HCT116 (cell line): ENCODE measurements at regions not wholly inside any gene's neighbourhood (a gene's known extent, or its start where the extent isn't known, plus 50 kb on each side); places are given as distances from the start of the nearest gene placed in this dataset.

Experiments used
- CTCF ChIP-seq, 3 experiments: fragments of 200-600 bp in 1 of 3; sonication (generic) in 1 of 3; IDR thresholded peaks in 2 of 3; conservative IDR thresholded peaks in 1 of 3; 2 replicates each; pipeline ENCODE4 v1.5.1; 2012 to 2017; ENCODE audit warnings: low read depth in 2 of 3, low read length in 2 of 3, antibody characterized with exemption in 1 of 3, borderline replicate concordance in 1 of 3, control low read depth in 1 of 3, mild to moderate bottlenecking in 1 of 3, mixed read lengths in 1 of 3, mixed run types in 1 of 3, moderate library complexity in 1 of 3; ENCODE audit not compliant: insufficient read depth in 1 of 3
- EZH2 ChIP-seq: fragments of 200-600 bp; sonication (generic); IDR thresholded peaks from 2 replicates; pipeline ENCODE4 v1.6.1; 2017; ENCODE audit warnings: antibody characterized with exemption, mixed run types
- EZH2phosphoT487 ChIP-seq: fragments of 200-600 bp; IDR thresholded peaks from 2 replicates; pipeline ENCODE4 v1.6.1; 2018; ENCODE audit warnings: antibody characterized with exemption, borderline replicate concordance
- FOSL1 ChIP-seq: IDR thresholded peaks from 2 replicates; pipeline ENCODE4 v1.6.1; 2012; ENCODE audit warnings: low read depth
- JUND ChIP-seq: IDR thresholded peaks from 2 replicates; pipeline ENCODE4 v1.6.1; 2012
- POLR2A ChIP-seq: IDR thresholded peaks from 2 replicates; pipeline ENCODE4 v1.7.0; 2011; ENCODE audit warnings: borderline replicate concordance; ENCODE audit not compliant: insufficient read depth, insufficient read length; ENCODE audit errors: extremely low read depth
- POLR2AphosphoS5 ChIP-seq: IDR thresholded peaks from 2 replicates; pipeline ENCODE4 v1.6.1; 2011; ENCODE audit warnings: mild to moderate bottlenecking, low read depth, low read length, moderate library complexity
- SIN3A ChIP-seq: IDR thresholded peaks from 2 replicates; pipeline ENCODE4 v1.6.1; 2012; ENCODE audit warnings: low read depth
- TCF7L2 ChIP-seq: IDR thresholded peaks from 2 replicates; pipeline ENCODE4 v1.7.0; 2011; ENCODE audit warnings: borderline replicate concordance, inconsistent platforms; ENCODE audit not compliant: insufficient read depth, insufficient read length; ENCODE audit errors: extremely low read depth
- ZBTB33 ChIP-seq: IDR thresholded peaks from 2 replicates; pipeline ENCODE4 v1.6.1; 2011; ENCODE audit warnings: mild to moderate bottlenecking, low read length, moderate library complexity; ENCODE audit not compliant: insufficient replicate concordance; ENCODE audit errors: extremely low read depth
- ZNF274 ChIP-seq: fragments of 200-500 bp; sonication (Bioruptor generic); IDR thresholded peaks from 2 replicates; pipeline ENCODE4 v1.6.1; 2014; ENCODE audit warnings: mild to moderate bottlenecking, low read depth, low read length, inconsistent platforms
- TF ChIP-seq, protein P1 (sequence below): IDR thresholded peaks from 2 replicates; pipeline ENCODE4 v1.6.1; 2012

DNA sequence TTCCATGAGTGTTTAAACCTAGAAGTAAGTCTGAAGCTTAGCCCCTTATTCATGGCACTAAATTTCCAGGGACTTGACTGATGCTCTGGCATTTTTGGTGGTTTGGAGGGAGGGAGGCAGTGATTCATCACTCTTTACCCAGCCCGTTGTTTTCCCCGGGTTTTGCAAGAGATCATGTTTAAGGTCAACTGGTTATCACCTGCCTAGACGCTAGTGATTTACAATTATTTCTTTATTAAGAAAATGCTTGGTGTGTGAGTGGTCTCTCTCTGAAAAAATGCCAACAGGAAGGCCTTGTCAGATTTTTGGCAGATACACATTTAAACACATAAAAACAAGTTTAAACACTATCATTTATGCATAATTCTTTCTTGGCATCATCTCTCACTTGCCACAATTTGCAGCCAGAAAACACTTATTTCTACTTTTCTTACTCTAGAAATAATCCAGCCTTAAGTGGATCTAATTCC is 737.9 kb upstream of the ZNF608 start:
- TF ChIP-seq POLR2AphosphoS5 (no peak), EZH2phosphoT487 (no peak), SIN3A (0 out of 2 replicates have a peak, but pooled peaks have one; percentile 24), CTCF (IDR thresholded peaks at IDR 0.05 in 2 of 3, conservative IDR thresholded peaks at IDR 0.05 in 1 of 3; ENCODE audit: borderline replicate concordance in 1 of 3, insufficient read depth in 1 of 3, low read depth in 2 of 3, low read length in 2 of 3) (no peak), EZH2 (no peak), FOSL1 (peak; percentile 69), ZBTB33 (no peak), POLR2A (no peak), TCF7L2 (no peak), JUND (peak; percentile 59), ZNF274 (no peak)
- TF ChIP-seq, protein P1, sequence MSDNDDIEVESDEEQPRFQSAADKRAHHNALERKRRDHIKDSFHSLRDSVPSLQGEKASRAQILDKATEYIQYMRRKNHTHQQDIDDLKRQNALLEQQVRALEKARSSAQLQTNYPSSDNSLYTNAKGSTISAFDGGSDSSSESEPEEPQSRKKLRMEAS, result no peak
